DMS153 treated with DMSO at 0.1 percent for 48 hours (cell line): ENCODE measurements at regions not wholly inside any gene's neighbourhood (a gene's known extent, or its start where the extent isn't known, plus 50 kb on each side); places are given as distances from the start of the nearest gene placed in this dataset.
A peak's percentile ranks its signal among the peaks of the same experiment; 100 is the strongest.

ENCODE experiments used
- DNase-seq: peaks from one replicate; lab custom pipeline; 2025; ENCODE audit not compliant: unreplicated experiment; lab: John Stamatoyannopoulos, UW

- no peak for DNase-seq
Measured at GRCh38 chr4:41318839-41319530, 62.3 kb downstream of the UCHL1 start.

GRCh38 chr4:41319553-41319952, 62.8 kb downstream of the UCHL1 start:
- no peak for DNase-seq

DNA sequence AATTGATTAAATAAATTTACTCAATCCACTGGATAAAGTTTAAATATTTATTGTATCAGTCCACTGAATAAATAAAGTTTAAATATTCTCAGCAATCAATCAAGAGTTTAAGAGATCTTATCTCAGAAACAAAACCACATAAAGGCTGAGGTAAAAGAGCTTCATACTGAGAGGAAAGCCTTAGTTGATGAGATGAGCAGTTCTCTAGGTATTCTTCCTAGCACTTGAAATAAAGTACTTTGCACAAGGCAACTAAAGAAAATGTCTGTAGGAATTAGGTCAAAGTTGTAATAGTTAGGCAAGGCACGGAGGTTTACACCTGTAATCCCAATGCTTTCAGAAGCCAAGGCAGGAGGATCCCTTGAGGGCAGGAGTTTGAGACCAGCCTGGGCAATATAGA, 63.5 kb downstream of the UCHL1 start:
- no peak for DNase-seq

DNA sequence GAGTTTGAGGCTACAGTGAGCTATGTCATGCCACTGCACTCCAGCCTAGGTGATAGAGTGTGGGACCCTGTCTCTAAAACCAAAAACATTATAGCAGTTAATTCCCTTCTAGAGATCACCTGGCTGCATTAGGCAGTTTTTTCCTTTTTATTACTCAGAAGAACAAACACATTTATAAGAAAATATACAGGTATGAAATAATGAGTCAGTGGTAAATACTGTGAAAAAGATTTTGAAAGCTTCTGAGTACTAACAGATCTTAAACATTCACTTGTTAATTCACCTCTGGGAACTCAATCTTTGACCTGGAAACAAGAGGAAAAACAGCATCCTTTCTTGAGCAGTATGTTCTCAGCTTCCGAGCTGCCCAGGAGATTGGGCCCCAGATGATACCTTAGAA, 64.1 kb downstream of the UCHL1 start:
- DNase-seq = no peak

DNA sequence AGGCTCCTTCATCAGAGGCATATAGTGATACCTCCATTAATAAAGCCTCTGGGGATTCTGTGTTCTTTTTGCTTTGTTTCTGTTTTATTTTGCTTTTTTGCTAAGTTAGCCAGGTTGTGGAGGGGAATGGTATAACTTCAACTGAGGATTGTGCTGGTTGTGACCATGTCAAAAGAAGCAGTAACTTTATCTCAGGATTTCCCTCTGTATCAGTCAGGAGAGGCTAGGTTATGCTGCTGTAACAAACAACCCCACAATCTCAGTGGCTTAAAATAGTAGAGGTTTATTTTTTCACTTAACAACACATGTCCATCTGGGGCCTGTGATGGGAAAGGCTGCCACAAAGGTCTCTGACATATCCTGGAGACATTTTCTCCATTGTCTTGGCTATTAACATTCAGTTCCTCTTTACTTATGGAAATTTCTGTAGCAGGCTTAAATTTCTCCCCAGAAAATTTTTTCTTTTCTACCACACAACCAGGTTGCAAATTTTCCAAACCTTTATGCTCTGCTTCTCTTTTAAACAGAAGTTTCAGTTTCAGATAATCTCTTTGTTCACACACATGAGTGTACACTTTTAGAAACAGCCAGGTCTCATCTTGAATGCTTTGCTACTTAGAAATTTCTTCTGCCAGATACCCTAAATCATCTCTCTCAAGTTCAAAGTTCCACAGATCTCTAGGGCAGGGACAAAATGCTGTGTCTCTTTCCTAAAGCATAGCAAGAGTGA, 64.7 kb downstream of the UCHL1 start:
- no peak for DNase-seq

GRCh38 chr4:41322617-41323016, 65.9 kb downstream of the UCHL1 start:
- DNase-seq = no peak

DNA sequence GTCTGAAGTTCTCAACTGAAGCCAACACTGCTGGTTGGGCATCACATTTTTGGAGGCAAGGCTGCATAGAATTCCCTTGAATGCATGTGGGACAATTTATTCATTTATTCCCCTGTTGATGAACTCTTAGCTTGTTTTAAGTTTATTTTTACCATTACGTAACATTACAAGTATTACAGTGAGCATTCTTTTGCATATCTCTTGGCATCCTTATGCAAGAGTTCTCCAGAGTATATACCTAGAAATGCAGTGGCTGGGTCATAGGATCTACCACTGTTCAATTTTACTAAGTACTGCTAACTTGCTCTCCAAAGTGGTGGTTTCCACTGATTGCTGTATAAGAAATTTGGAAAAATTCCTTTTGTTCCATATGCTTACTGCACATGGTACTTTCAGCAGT, 66.5 kb downstream of the UCHL1 start:
- no peak for DNase-seq

- DNase-seq = no peak
Measured at GRCh38 chr4:41323706-41324105, 67.0 kb downstream of the UCHL1 start.

- no peak for DNase-seq
Measured at GRCh38 chr4:41324861-41325260, 68.1 kb downstream of the UCHL1 start.

GRCh38 chr4:41325901-41326300, 69.2 kb downstream of the UCHL1 start:
- DNase-seq = no peak

DNA sequence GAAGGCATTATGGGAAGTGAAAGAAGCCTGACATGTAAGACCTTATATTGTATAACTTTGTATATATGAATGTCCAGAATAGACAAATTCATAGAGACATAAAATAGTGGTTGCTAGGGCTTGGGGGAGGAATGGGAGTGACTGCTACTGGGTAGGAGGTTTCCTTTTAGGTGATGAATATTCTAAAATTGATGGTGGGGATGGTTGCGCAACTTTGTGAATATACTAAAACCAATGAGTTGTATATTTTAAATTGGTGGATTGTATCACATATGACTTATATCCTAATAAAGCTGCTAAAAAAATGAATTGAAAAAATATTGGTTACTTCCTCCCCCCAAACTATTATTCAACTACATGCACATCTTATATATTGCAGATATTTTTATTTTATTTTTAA, 70.0 kb downstream of the UCHL1 start:
- DNase-seq = no peak

GRCh38 chr4:41327770-41328169, 71.0 kb downstream of the UCHL1 start:
- DNase-seq = no peak

GRCh38 chr4:41329361-41329760, 72.6 kb downstream of the UCHL1 start:
- no peak for DNase-seq

GRCh38 chr4:41331224-41331623, 74.5 kb downstream of the UCHL1 start:
- DNase-seq = no peak

DNA sequence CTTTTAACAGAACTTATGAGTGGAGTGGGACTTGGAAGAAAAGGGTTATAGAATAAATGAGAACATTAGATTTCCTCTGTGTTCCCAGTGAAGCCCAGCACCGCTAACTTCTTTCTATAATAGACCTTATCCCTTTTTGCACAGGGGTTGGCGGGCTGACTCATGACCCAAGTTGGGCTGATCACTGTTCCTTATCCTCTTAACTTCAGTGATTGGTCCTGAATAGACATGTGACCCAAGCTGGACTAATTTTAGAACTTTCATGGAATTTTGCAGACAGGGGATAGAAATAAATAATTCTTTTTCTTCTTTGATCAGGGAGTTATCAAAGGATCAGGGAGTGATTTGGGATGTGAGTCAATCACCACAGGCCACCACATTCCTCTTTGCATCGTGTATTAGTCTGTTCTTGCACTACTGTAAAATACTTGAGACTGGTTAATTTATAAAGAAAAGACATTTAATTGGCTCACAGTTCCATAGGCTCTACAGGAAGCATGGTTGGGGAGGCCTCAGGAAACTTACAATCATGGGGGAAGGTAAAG, 75.9 kb downstream of the UCHL1 start:
- no peak for DNase-seq

GRCh38 chr4:41334182-41334581, 77.5 kb downstream of the UCHL1 start:
- no peak for DNase-seq

DNA sequence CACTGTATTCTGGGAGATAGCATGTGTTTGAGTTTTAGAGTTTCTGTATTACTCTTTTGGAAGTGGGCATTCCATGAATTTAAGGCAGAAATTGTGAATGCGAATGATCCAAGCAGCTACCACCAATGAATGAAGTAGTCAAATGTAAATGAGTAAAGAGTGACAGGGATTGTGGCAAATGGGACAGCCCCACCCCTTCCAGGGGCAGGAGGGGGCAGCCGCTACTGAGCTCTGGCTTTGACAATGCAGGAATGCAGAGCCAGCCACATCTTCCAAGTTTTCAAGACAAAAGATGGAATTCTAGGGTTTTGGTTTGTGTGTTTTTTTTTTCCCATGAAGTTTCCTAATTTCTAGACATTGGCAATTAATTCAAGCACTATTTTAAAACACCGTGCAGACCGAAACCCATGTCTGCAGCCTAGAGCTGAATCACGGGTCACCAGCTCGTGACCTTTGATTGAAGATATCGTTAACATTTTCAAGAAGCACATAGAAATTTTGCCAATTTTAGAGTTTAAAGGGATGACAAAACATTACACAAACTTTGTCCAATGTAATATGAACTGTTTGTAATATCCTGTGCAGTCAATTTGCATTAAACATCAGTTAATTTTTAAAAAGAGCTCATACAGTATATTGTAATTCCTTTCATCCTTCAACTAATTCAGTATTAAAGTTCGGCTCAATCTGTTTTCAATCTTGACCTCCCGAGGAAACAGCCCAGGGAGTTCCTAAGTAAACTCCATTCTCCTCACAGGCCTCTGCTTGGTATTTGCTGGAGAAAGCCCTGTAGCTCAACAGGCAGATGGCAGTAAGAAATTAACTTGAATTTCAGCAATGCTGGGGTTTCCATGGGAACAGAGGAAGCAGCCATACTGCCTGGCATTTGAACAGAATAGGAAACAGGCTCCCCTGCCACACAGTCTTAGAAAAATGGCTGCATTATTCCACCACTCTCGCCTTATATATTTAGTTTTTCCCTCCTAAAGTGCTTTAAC, 83.4 kb downstream of the UCHL1 start:
- DNase-seq = no peak

GRCh38 chr4:41346306-41347061, 89.8 kb downstream of the UCHL1 start:
- no peak for DNase-seq

DNA sequence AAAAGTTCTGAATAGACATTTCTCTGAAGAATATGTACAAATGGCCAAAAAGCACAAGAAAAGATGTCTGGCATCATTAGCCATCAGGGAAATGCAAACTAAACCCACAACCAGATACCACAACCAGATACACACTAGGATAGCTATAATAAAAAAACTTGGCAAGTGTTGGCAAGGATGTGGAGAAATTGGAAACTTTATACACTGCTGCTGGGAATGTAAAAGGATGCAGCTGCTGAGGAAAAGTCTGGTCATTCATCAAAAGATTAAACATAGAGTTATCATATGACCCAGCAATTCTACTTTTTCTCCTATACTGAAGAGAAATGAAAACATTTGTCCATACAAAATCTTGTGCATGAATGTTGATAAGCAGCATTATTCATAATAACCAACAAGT, 92.3 kb downstream of the UCHL1 start:
- no peak for DNase-seq

DNA sequence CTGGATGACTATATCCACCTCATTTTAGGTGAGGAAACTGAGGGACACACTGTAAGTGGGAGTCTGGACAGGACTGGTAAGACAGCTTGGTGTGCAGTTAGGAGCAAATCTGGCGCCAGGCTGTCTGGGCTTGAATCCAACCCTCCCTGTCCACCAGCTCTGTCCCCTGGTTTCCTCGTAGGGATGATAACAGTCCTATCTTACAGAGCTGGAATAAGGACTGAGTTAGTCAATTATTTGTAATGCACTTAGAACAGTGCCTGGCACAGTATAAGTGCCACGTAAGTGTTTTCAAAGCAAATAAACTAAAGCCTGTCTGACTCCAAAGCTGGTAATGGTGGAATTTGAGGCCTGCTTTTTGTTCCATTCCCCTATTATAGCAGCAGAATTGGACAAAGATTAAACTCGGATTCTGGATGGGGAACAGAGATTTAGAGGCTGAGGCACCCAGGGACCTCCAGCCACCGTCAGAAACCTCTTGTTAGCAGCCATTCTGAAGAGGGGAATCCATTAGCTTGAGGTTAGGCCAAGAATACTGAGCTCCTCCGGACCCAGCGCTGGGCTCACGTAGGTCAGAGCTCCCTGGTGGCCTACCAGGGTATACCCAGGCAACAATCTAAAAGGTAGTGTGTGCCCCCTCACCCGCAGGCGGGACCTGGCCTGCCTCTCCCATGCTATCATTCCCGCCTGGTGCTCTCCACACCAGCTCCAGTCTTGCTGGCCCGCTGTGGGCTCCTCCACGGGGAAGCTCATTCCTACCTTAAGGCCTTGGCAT, 102.1 kb downstream of the UCHL1 start:
- peak; percentile 79 for DNase-seq
